CD1c-positive myeloid dendritic cell (primary cell): ENCODE measurements at regions not wholly inside any gene's neighbourhood (a gene's known extent, or its start where the extent isn't known, plus 50 kb on each side); places are given as distances from the start of the nearest gene placed in this dataset.
A peak's percentile ranks its signal among the peaks of the same experiment; 100 is the strongest.
"Not testable (repeated sequence)": the region's sequence is repeated elsewhere in the genome, so short reads cannot be mapped to it uniquely, and the experiment has no call there.

Experiments used
- DNase-seq: peaks from one replicate; pipeline ENCODE4 v3.0.0-alpha.2; 2016; ENCODE audit errors: extremely low spot score

- no peak for DNase-seq
Measured at GRCh38 chr21:20353351-20353750, 644.9 kb upstream of the NCAM2 start.

- no peak for DNase-seq
Measured at GRCh38 chr21:20373031-20373430, 625.2 kb upstream of the NCAM2 start.

GRCh38 chr21:20377250-20377649, 621.0 kb upstream of the NCAM2 start:
- DNase-seq, result peak; percentile 25

GRCh38 chr21:20388400-20388799, 609.8 kb upstream of the NCAM2 start:
- no peak for DNase-seq

GRCh38 chr21:20396798-20397197, 601.4 kb upstream of the NCAM2 start:
- DNase-seq, result no peak

DNA sequence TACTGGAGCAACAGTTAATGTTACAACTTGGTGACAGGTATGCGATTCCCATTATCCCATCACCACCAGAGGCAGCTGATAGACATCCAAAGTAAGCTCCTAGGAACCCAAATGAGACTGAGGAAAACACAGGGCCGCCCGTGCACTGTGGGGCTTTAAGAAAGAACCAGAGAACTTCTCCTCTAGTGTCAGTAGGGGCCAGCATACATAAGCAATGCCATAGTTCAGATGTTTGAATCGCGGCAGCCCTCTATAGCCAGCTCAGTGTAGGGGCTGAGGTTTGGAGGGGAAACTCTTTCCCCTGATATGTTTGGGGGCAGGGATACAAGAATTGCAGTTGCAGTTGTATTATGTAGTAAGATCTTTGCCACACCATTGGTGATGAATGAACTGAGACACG, 593.3 kb upstream of the NCAM2 start:
- DNase-seq, result no peak

DNA sequence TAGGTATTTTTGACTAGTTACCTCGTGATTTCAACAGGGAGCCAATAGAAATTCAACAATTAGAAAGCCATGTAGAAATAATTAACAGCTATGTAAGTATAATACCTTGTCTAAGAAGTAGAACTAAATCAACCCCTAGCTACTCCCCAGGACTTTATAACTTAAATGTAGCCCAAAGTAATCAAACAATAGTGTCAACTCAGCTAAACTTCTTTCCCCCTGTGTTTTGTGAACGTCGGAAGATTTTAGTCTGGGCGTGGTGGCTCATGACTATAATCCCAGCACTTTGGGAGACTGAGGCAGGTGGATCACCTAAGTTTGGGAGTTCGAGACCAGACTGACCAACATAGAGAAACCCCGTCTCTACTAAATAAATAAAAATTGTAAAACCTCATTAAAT, 579.9 kb upstream of the NCAM2 start:
- DNase-seq, result no peak

- DNase-seq, result no peak
Measured at GRCh38 chr21:20419772-20420171, 578.4 kb upstream of the NCAM2 start.

GRCh38 chr21:20424943-20425342, 573.3 kb upstream of the NCAM2 start:
- DNase-seq, result no peak

DNA sequence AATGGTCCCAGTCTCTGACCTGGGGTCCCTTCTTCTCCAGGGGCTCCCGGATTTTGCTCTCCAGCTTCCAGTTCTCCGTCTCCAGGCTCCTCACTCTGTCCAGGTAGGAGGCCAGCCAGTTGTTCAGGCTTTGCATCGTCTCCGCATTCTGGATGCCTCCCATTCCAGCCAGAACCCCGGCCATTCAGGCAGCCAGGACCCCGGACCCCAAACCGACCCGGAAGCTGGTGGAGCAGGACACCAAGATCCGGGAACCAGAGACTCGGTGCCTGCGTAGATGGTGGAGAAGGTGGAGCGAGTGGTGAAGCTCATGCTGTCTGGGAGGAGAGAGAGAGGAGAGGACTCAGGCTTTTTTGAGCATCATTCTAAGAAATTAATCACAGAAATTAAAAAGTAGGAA, 572.4 kb upstream of the NCAM2 start:
- no peak for DNase-seq

DNA sequence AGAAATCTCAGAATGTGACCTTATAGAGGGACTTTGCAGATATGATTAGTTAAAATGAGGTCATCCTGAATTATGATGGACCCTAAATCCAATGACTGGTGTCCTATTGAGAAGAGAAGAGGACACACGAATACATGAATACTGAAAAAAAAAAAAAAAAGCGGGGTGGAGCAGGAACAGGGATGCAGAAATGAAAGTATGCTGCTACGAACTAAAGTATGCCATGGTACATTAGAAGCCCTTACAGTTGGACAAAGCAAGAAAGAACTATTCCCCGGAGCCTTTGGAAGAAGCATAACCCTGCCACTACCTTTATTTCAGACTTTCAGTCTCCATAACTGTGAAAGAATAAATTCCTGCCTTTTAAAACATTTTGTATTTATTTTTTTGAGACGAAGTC, 557.9 kb upstream of the NCAM2 start:
- DNase-seq, result no peak

- DNase-seq, result no peak
Measured at GRCh38 chr21:20443558-20444155, 554.6 kb upstream of the NCAM2 start.

DNA sequence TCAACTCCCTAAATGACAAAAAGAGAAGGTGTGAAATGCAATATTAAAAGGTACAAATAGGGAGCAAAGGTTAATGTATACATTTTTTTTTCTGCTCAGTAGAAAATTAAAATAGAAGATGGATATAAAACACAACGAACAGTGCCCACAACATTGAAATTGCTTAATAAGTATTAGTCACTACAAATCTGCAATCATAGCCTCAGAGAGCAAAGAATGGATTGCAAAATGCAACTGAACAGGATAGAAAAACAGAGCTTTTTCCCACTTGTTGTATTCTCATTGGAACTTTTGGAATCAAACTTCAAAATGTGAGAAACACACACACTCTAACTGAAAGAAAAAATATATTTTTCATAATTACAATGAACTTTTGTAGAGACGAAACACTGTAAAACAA, 552.2 kb upstream of the NCAM2 start:
- DNase-seq, result no peak

GRCh38 chr21:20451046-20451445, 547.2 kb upstream of the NCAM2 start:
- DNase-seq, result no peak

GRCh38 chr21:20452935-20453334, 545.3 kb upstream of the NCAM2 start:
- no peak for DNase-seq

DNA sequence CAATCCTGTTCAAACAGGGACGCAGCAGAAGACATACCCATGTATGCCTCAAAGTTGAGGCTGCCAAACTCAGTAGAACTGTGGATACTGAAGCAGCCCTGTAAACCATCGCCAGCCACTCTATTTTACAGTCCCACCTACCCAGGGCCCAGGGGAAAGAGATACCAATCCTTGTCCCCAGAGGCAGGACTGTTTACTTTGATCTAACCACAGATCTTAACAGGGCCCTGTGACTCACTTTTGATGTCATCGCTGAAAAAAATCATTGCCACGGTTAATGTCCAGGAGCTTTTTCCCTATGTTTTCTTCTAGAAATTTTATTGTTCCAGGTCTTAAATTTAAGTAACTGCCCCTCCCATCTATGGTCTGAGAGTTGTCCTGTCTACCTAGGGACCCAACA, 538.4 kb upstream of the NCAM2 start:
- no peak for DNase-seq

GRCh38 chr21:20463362-20463761, 534.8 kb upstream of the NCAM2 start:
- DNase-seq, result no peak

GRCh38 chr21:20469361-20469760, 528.8 kb upstream of the NCAM2 start:
- no peak for DNase-seq

DNA sequence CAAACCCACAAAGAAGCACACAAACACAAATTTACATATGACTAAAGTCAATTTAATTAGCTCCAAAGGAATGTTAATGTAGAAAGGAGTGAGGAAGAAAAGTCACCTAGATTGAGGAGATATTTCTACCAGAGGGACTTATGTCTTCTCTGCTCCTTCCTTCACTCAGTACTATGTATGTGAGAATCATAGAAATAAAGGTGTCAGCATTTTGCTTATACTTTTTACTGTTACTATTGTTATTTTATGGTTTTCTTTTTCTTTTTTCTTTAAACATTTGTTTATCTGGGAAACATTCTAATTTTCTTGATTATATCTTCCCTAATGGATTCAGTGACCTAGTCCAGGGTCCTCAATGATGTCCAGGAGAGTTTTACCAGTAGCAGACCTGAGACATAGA, 511.9 kb upstream of the NCAM2 start:
- DNase-seq, result no peak

- not testable (repeated sequence) for DNase-seq
Measured at GRCh38 chr21:20502915-20503314, 495.3 kb upstream of the NCAM2 start.

DNA sequence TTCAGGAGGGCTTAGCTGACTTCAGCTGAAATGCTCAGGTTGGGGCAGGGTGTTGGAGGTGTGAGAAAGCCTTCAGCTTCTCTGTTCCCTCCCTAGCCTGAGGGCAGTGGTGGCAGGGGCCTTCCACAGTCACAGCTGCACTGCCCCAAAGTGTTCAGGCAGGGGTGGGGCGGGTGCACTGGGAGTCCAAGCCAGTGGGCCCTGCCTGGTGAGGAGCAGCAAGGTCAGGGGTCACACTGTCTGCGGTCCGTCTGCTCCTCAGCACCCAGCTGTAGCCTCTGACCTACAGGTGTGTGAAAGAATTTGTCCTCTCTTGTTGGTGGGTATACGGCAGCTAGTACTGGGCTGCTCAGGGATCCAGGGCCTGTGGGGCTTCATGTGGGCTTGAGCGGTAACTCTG, 490.4 kb upstream of the NCAM2 start:
- DNase-seq, result no peak

DNA sequence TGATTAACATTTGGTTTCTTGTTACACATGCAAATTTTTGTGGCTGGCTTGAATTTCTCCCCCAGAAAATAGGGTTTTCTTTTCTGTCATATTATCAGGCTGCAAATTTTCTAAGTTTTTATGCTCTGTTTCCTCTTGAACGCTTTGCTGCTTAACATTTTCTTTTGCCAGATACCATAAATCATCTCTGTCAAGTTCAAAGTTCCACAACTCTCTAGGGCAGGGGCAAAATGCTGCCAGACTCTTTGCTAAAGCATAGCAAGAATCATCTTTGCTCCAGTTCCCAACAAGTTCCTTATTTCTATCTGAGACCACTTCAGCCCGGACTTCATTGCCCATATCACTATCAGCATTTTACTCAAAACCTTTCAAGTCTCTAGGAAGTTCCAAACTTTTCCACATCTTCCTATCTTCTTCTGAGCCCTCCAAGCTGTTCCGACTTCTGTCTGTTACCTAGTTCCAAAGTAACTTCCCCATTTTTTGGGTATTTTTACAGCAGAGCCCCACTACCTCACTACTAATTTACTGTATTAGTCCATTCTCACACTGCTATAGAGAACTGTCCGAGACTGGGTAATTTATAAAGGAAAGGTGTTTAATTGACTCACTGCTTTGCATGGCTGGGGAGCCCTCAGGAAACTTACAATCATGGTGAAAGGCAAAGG, 486.9 kb upstream of the NCAM2 start:
- DNase-seq, result no peak

DNA sequence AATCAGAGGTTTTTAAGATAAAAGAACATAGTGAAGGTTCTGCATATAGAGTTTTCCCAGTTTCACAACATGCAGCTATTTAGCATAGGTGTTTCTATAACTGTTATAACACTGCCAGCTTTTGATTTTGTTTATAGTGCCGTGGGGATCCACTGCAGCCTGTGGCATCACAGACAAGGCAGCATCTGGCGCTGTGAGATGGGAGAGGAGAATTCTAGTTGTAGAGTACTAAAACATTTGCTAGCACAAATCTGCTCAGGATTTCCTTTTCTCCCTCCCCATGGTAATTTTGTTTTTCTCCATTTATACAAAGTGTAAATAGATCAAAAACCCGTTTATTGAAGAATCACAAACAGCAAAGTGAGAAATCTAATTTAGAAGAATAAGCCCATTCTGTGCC, 482.8 kb upstream of the NCAM2 start:
- no peak for DNase-seq

DNA sequence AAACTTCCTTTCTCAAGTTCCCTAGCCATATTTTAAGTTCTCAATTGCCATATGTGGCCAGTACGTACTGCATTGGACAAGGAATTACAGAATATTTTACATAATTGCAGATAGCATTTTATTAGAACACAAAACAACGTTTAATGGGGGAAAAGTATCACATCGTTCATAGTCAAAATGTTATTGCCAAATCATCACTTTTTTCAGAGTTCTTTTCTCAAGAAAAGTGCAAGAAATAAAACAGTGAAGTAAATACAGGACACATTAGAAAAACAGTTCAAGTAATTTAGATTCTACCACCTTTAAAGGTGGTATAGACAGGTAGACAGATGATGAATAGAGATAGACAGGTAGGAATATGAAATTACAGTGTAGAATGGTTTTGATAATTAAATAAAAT, 479.1 kb upstream of the NCAM2 start:
- no peak for DNase-seq
